G401.6 (cell line): ENCODE measurements at regions not wholly inside any gene's neighbourhood (a gene's known extent, or its start where the extent isn't known, plus 50 kb on each side); places are given as distances from the start of the nearest gene placed in this dataset.

Experiments used
- FAIRE-seq: peaks from 2 replicates; lab custom pipeline; 2012; peaks lifted over from hg19 to GRCh38; lab: Jason Lieb, UNC

DNA sequence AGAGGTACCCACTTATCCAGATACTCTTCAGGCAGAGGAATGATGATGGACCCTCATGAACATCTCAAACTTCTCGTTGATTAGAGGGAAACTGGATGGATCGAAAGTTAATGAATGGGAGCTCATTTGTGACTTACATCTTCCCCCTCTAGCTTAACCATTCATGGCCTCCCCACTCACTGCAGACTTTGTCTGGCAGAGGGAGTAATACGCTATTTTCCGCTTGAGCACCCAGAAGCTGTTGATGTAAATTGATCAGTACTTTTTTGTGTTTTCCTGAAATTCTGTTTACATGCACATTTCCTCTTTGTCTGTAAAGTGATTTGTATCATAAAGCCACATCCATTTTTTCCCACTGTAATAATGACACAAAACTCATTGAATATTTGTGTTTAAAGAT lies 239.1 kb upstream of the RBFOX1 start:
- FAIRE-seq = no peak

DNA sequence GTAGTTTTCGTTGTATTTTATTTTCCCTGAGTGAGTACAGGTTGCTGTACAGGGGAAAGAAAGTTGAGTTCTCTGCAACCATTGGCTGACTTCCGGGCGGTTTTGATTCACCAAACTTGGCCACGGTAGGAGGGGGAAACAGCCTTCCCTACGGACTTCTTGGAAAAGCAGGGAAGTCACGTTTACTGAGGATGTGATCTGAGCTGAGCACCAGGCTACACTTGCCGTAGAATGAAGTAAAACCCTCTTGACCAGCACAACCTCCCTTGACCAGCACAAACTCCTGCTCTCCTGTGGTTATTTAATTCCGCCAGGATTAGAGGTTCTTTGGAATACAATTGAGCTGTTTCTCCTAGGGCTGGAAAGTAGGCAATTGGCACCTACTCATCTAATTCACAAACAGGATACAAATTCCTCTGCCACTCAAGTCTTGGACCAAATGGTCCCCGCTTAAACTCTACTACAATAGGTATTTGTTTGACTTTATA lies 242.0 kb upstream of the RBFOX1 start:
- no peak for FAIRE-seq

DNA sequence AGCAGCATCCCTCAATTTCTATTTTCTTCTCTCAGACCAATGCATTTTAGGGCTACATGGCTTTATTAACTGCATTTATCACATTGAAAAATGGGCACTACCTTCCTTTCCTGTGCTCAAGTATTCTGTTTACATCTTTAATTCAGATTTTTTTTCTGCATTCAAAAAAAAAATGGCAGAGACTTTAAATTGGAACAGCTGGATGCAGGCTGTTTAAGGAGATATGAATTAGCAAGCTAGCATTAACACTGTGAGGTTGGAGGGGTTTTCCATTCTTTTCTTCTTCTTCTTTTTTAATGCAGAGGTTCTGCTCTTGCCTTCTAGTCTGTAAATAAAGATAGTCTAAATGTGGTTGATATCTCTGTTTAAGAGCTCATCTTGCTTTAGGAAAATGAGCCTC lies 242.9 kb upstream of the RBFOX1 start:
- FAIRE-seq = no peak

DNA sequence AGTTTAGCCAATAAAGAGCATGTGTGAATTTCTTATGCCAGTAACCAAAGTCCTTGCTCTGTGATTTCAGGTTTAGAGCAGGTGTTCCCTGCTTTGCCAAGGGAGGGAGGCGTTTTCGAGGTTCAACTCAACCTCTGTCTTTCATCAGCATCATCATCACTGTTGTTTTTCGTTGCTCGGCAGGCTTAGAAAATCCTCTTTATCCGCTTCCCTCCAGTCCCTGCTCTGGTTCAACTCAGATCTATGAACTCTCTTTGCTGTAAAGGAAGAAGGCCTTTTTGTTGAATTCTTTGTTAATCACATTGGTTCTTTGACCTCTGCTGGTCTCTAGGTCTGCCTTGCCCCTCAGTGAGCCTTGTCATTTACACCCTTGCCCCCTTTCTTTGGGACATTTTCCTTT lies 243.9 kb upstream of the RBFOX1 start:
- FAIRE-seq = no peak

DNA sequence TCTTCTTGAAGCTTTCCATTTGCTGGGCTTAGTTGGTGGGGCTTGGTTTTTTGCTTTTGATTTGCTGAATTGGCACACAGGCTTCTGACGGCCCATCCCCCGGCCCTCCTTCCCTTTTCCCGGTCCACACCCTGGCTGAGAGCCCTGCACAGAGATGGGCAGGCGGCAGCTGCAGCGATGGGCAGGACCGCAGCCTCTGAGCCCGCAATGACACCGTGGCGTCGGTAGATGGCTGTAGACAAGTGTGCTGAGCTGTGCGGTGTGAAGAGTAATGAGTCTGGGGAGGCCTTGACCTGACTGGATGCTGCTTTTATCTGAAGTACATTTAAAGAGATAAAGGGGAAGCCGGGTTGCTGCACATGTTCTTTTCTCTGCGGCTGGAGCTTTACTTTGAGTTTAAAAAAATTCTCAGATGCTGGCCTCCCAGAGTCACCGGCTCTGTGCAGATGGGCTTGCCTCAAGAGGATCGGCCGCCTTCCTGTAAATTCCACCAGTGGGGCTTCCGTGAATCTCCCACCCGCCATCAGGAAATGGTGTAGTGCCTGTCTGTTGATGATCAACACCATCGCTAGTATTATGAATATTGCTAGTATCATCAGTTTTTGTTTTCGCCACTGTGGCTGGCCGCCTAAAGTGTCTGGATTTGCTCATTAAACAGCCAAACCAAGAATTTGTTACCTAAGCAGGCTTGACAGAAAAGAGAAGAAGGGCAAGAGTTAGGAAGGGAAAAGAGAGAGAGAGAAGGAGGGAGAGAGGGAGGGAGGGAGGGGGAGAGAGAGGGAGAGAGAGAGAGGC lies 245.6 kb upstream of the RBFOX1 start:
- no peak for FAIRE-seq

DNA sequence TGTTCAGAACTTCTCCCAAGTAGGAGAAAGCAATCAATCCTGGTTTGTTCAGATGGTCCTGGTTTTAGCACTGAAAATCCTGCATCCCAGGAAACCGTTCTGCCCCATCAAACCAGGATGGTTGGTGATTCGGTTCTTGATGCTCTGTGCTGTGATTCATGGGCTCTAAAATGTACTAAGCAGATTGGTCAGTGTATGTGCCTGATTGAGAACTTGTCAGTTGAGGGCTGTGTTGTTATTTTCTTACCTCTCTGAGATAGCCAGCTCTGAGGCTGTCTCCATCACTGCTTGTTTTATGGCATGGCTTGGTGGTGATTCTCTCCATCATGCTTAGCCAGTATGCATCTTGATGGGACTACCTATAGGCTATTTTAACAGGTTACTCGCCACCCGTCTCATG lies 246.9 kb upstream of the RBFOX1 start:
- no peak for FAIRE-seq

DNA sequence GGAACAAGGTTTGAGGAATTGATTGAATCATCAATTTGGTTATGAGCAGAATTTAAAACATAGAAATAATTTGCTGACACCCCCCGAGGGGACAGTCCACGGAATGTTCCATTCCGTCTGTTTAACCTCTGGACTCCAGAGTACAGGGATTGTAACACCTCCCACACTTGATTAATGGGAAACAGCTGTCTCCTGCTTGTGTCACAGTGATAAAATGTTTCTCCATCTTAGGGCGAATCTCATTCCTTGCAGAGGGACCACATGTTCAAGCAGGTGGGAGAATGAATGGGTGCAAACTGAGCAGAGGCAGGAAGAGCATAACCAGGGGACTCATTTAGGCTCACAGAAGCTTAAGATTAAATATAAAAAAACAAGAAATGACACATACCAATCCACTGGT lies 249.5 kb upstream of the RBFOX1 start:
- no peak for FAIRE-seq

DNA sequence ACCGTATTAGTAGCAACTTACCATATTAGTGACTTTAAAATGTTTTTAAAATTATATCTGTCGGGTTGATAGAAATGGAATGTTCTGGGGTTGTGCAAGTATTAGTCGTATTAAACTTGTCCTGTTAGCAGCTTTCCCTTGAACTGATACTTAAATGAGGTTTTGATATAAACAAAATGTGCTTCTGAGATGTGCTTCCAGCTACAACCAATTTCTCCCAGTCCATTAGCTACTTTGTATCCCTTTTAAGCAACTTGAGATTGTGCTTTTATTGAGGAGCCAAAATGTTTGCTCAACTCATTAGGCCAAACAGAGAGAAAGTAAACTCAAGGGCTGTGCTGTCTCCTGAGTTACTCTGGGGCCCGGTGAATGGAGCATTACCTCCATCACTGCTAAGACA lies 255.0 kb upstream of the RBFOX1 start:
- no peak for FAIRE-seq

DNA sequence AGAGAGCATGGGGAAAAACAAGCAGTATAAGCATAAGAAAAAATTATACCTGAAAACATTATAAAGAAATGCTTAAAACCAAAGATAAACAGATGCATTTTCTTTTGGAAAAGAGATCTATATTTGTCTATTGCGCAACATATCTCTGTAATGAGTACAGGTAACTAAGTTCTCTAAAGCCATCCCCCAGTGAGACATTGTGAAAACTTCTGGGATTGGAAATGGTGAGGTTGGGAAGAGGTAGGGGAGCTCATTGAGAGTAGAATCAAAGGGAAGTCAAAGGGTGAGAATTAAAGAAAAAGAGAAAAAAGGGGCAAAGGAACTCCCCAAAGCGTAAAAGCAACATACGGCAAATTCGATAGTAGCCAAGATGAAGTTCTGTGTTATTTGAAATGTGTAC lies 257.9 kb upstream of the RBFOX1 start:
- FAIRE-seq = no peak

DNA sequence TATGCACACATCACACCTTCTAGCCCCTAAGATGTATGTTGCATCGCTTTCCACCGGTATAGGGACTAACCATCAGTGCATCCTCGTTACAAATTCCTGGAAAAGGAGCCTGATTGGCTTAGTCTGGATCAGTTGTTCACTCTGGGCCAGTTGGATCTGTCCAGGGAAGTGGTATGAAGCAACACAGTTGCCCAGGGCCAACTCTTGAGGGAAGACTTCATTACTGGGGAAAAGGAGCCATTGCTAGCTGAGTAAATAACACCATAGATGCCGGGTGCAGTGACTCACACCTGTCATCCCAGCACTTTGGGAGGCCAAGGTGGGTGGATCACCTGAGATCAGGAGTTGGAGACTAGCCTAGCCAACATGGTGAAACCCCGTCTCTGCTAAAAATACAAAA lies 275.2 kb upstream of the RBFOX1 start:
- FAIRE-seq = no peak

DNA sequence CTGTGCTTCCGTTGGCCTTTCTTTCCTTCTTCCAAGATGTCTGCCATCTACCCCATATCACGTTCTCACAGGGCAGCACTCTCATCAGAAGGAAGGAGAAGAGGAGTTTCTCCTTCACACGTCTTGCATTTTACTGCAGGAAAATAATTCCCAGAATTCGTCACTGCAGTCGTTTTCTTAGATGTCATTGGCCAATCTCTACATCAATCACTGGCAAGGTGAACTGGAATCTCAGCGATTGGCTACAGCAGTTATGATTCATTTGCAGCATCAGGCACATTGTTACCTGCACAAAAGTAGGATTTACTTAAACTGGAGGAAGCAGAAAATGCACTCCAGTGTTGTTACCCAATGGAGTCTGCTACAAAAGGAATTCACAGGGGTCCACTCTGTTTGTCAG lies 277.2 kb upstream of the RBFOX1 start:
- FAIRE-seq = no peak

DNA sequence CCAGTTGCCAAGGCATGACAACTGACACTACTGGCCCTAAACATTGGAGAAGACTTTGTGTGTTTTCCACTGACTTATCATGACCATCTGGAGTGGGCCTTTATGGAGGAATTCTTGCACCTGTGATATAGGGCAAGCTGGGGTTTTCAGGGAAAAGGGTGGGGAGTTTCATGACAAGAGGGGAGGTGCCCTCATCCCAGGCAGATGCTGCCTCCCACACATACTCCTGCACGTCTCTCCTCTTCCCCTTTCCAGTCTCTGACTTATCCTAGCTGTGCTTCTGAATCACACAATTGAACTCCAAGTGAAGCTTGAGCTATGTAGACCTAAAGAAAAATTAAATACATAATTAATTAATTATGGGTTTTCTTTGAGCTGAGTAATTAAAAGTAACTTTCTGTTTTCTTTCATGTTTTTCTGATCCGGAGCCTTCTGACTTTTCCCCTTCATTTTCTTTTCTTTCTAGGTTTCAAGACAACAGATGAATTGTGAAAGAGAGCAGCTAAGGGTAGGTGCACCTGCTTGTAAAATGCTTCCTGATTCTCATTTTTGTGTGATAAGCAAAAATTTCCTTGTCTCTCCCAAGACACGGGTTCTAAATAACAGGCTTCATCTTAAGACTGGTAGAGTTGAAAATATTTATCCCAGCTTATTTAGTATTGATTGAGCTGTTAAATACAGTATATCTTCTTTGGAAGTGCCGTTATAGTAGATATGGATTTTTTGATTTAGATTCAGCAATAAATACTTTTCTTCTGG lies 280.9 kb upstream of the RBFOX1 start:
- no peak for FAIRE-seq

DNA sequence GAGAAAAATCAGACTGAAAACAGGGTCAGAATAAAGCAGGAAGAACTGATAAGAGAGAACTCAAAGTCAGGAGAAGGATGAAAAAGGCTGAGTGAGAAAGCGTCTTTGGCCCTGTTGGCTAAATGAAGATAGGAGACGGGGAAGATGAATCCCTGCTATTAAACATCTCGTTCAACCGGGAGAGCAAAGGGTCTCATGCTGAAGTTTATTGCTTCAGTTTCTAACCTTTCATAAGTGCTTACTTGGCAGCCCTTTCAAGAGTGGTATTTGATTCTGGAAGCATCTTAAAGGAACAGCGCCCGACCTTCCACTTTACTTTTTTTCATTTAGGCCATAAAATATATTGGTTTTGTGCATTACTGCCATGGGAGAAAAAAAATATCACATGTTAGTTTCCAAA lies 288.3 kb upstream of the RBFOX1 start:
- no peak for FAIRE-seq

DNA sequence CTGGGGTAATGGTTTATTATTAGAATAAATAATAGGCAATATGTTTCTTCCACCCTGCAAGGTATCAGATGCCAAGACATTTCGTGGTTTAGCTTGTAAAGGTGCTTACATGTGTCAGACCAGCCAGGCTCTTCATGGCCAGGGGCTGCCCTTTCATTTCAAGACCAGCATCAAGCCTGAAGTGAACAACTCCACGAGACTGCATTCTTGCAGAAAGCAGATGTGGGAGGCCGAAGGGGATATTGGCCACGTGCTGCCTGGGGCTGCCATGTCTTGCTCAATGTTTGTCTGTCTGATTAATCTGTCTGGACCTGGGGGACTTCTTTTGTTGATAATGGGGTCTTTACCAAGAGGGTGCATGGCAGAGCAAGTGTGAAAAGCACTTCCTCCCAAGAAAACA lies 294.2 kb upstream of the RBFOX1 start:
- no peak for FAIRE-seq

DNA sequence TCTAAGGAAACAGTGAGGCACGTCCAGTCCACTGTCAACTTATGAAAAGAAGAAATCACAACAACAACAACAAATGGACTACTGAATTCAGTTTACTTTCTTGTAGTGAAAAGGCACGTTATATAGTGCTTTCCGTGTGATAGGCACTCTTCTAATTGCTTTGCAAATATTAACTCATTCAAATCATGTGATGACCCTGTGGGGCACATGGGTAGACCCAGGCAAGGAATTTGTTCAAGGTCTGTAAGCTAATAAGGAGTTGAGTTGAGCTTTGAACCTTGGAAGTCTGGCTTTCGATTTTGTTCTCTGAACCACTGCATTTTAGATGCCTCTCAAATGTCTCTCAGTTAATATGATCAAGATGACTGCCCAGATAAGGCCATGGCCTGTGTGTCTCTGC lies 295.1 kb upstream of the RBFOX1 start:
- no peak for FAIRE-seq

DNA sequence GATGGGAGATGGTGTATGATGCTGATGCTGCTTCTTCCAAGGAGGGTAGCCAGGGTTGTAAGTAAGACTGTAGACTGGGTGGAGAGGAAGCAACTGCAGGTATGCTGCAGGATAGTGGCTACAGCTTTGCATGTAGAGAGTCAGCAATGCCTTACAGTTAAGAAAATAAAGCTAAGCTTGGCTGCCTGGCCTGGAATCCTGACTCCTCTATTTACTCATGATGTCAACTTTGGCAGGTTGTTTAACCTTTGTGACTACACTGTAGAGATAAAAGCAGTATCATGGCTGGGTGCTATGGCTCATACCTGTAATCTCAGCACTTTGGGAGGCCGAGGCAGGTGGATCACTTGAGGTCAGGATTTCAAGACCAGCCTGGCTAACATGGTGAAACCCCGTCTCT lies 301.6 kb upstream of the RBFOX1 start:
- no peak for FAIRE-seq

DNA sequence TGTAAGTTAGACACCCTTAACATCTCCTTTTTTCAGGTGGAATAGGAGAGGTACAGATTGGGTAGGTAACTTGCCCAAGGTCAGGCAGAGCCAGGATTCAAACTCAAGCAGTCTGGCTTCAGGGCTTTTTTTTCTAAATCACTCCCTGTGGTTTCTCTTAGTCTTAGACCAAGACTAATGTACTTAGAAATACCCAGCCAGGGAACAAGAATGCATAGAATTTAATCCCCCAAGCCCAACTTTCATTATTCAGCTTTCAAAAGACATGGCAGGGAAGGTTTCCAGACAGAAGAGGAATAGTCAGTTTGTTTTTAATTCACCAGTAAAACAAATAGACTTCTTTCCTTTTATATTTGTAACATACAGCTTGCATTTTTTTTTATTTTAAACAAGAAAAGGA lies 305.2 kb upstream of the RBFOX1 start:
- FAIRE-seq = no peak

DNA sequence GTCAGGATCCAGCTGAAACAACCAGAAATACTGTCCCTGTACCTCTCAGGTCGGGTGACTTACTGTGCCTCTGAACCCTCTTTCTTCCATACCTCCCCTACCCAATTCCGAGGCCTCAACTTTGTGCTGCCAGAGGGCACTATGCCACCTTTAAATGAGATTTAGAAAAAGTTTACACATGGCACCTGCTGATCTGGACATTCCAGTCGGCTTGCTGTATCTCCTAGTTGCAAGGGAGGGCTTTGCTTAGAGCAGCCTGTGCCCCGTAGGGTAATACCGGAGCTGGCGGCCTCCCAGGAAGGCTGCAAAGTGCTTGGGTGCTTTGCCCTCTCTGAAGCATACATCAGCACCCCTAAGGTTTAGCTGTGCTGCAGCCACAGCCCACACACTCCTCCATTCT lies 306.0 kb upstream of the RBFOX1 start:
- FAIRE-seq = no peak

DNA sequence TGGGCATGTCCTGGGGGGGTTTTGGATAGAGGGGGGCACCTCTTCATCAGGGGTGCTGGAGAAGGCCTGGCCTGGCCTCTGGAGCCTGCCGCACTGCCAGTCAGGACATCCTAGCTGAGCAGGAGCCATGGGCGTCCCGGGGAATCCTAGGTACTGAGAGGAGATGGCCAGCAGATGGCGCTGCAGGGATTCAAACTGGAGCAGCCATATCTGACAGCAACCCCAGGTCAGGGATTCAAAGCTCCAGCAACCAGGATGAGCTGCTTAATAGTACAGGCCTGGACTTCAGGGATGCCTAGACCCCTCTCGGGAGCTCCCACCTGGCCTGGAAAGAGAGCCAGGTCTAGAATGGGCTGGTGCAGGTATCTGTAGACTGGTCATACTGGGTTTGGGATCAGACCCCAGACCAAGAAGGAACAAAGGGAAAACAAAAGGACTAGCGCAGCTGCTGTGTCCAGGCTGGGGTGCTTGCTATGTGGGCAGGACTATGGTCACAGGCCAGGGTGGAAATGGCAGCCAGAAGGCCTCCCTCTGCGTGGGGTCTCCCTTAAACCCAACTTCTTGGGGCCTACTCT lies 306.9 kb upstream of the RBFOX1 start:
- FAIRE-seq = no peak

DNA sequence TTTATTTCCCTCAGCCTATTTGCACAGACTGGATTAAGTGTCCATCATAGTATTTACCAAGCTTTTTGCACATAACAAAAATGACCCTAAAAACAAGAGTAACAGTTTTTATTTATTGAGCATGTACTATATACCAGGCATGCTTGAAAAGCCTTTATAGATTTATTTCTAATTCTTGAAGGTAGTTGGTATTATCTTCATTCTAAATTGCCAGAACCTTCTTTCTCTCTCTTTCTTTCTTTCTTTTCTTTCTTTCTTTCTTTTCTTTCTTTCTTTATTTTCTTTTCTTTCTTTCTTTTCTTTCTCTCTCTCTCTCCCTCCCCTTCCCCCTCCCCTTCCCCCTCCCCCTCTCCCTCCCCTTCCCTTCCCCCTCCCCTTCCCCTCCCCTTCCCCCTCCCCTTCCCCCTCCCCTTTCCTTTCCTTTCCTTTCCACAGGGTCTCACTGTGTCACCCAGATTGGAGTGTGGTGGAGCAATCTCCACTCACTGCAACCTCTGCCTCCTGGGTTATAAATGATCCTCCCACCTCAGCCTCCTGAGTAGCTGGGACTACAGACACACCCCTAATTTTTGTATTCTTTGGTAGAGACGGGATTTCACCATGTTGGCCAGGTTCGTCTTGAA lies 310.9 kb upstream of the RBFOX1 start:
- FAIRE-seq = no peak

DNA sequence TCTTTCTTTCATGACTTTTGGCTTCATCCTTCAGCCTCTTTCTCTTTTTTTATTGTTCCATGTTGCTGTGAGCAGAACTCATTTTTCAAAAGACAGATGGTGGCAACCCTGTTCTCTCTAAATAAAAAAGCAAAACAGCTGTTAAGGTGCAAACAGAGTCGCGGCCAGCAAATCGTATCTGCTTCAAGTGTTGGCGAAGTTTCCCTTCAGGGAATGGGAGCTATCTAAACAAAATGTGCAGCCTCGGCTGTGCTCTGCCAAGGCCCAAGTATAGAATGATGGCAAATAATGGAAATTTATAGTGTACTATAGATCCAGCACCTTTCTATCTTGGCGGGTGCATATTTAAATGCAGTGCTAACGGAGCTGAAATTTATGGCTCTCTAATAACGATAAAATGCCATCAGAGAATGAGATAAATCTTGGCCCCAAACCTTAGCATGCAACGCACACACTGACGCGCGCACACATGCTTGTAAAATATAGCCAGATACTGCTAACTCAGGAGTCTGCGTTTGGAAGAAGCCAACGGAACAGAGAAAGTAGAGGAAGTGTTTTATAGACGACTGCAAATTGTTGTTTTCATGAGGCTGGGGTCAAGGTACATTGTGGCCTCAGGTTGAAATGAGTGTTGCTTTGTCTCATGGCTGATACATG lies 315.5 kb upstream of the RBFOX1 start:
- FAIRE-seq = no peak

DNA sequence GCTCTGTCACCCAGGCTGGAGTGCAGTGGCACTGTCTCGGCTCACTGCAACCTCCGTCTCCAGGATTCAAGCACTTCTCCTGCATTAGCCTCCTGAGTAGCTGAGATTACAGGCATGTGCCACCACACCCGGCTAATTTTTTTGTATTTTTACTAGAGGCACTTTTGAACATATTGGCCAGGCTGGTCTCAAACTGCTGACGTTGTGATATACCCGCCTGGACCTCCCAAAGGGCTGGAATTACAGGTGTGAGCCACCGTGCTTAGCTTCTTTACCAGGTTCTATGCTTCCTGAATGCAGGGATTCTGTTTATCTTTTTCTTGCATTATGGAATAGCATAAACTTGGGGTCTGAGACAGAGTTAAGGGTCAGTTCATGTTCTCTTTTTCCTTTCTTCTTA lies 317.9 kb upstream of the RBFOX1 start:
- FAIRE-seq = no peak

DNA sequence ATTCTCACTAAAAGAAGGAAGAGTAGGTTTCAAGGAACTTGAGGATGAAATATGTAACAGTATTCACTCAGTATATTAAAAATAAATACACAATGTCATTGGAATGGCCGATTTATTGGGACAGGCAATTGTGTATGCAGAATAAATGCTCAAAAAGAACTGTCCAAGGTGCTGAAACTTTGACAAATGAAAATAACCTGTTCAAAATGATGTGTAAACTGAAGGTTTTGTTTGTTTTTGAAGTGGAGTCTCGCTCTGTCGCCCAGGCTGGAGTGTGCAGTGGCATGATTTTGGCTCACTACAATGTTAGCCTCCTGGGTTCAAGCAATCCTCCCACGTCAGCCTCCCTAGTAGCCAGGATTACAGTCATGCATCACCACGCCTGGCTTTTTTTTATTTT lies 318.7 kb upstream of the RBFOX1 start:
- FAIRE-seq = no peak
